ENCODE measurements at regions not wholly inside any gene's neighbourhood (a gene's known extent, or its start where the extent isn't known, plus 50 kb on each side); places are given as distances from the start of the nearest gene placed in this dataset.
"Not testable (repeated sequence)": the region's sequence is repeated elsewhere in the genome, so short reads cannot be mapped to it uniquely, and the experiment has no call there.

- no peak for DNase-seq (ENCODE audit: low read depth)
Observed at GRCh38 chr10:9211228-9211627, 1156.7 kb downstream of the GATA3 start.

- no peak for DNase-seq (ENCODE audit: low read depth)
Observed at GRCh38 chr10:9214618-9215017, 1160.1 kb downstream of the GATA3 start.

GRCh38 chr10:9215121-9215520 lies 1160.6 kb downstream of the GATA3 start:
- DNase-seq (ENCODE audit: low read depth), result no peak

GRCh38 chr10:9219860-9220259 lies 1165.4 kb downstream of the GATA3 start:
- no peak for DNase-seq (ENCODE audit: low read depth)

- no peak for DNase-seq (ENCODE audit: low read depth)
Observed at GRCh38 chr10:9222917-9223316, 1168.4 kb downstream of the GATA3 start.

- no peak for DNase-seq (ENCODE audit: low read depth)
Observed at GRCh38 chr10:9227679-9228365, 1173.3 kb downstream of the GATA3 start.

- no peak for DNase-seq (ENCODE audit: low read depth)
Observed at GRCh38 chr10:9228771-9229170, 1174.3 kb downstream of the GATA3 start.

- no peak for DNase-seq (ENCODE audit: low read depth)
Observed at GRCh38 chr10:9229702-9230244, 1175.3 kb downstream of the GATA3 start.

GRCh38 chr10:9230625-9231024 lies 1176.1 kb downstream of the GATA3 start:
- no peak for DNase-seq (ENCODE audit: low read depth)

GRCh38 chr10:9234191-9234590 lies 1179.7 kb downstream of the GATA3 start:
- no peak for DNase-seq (ENCODE audit: low read depth)

GRCh38 chr10:9238041-9238440 lies 1183.6 kb downstream of the GATA3 start:
- DNase-seq (ENCODE audit: low read depth), result no peak

- no peak for DNase-seq (ENCODE audit: low read depth)
Observed at GRCh38 chr10:9239298-9239697, 1184.8 kb downstream of the GATA3 start.

GRCh38 chr10:9243941-9244411 lies 1189.5 kb downstream of the GATA3 start:
- no peak for DNase-seq (ENCODE audit: low read depth)

GRCh38 chr10:9244864-9245263 lies 1190.4 kb downstream of the GATA3 start:
- DNase-seq (ENCODE audit: low read depth), result no peak

- no peak for DNase-seq (ENCODE audit: low read depth)
Observed at GRCh38 chr10:9253121-9253520, 1198.6 kb downstream of the GATA3 start.

- no peak for DNase-seq (ENCODE audit: low read depth)
Observed at GRCh38 chr10:9254353-9254752, 1199.9 kb downstream of the GATA3 start.

GRCh38 chr10:9260690-9261089 lies 1206.2 kb downstream of the GATA3 start:
- DNase-seq (ENCODE audit: low read depth), result no peak

GRCh38 chr10:9262770-9263169 lies 1208.3 kb downstream of the GATA3 start:
- no peak for DNase-seq (ENCODE audit: low read depth)

- DNase-seq (ENCODE audit: low read depth), result no peak
Observed at GRCh38 chr10:9268176-9268575, 1213.7 kb downstream of the GATA3 start.

- not testable (repeated sequence) for DNase-seq (ENCODE audit: low read depth)
Observed at GRCh38 chr10:9273126-9273833, 1218.8 kb downstream of the GATA3 start.

- DNase-seq (ENCODE audit: low read depth), result no peak
Observed at GRCh38 chr10:9274206-9274755, 1219.8 kb downstream of the GATA3 start.

- DNase-seq (ENCODE audit: low read depth), result no peak
Observed at GRCh38 chr10:9275861-9276260, 1221.4 kb downstream of the GATA3 start.

- DNase-seq (ENCODE audit: low read depth), result no peak
Observed at GRCh38 chr10:9285690-9286089, 1231.2 kb downstream of the GATA3 start.

Data from stimulated activated CD8-positive, alpha-beta memory T cell treated with anti-CD3 and anti-CD28 coated beads, Interleukin-15, amount 100 ng/mL, for 24 hours (primary cell).